IMR-90 (cell line): ENCODE measurements at regions not wholly inside any gene's neighbourhood (a gene's known extent, or its start where the extent isn't known, plus 50 kb on each side); places are given as distances from the start of the nearest gene placed in this dataset.

Experiments used
- ATAC-seq: fragments of 200-7000 bp; cut with Tn5 transposase; 2 replicates; pipeline ENCODE4 v1.9.1; 2020; ENCODE audit warnings: low read depth, mild to moderate bottlenecking, moderate library complexity
- BruUV-seq: library from RNA; stranded (reverse); fragments of 400-500 nt; replicated peaks from 2 replicates; lab custom pipeline; 2021; lab: Mats Ljungman, UMichigan
- CTCF ChIA-PET: fragments of 300-600 bp; formaldehyde crosslinking; extraction: SDS; loops from one replicate; lab custom pipeline; 2021; ENCODE audit warnings: antibody characterized with exemption; lab: Yijun Ruan, JAX
- POLR2A ChIA-PET: fragments of 300-600 bp; sonication (Branson Sonifier 250); formaldehyde crosslinking; loops from one replicate; lab custom pipeline; 2022; ENCODE audit warnings: antibody characterized with exemption; ENCODE audit not compliant: unreplicated experiment; lab: Charles Lee
- DNase-seq: peaks from one replicate; pipeline ENCODE4 v3.0.0; 2013
- H2AFZ ChIP-seq: replicated peaks from 2 replicates; pipeline ENCODE3; 2013; ENCODE audit warnings: low read length, mild to moderate bottlenecking; ENCODE audit not compliant: poor library complexity
- H2AK5ac ChIP-seq: 2 replicates; pipeline ENCODE4 v1.6.1; 2013; ENCODE audit warnings: low read depth, low read length, inconsistent platforms
- H2AK9ac ChIP-seq: replicated peaks from 2 replicates; pipeline ENCODE3; 2013; ENCODE audit warnings: mild to moderate bottlenecking, low read depth, low read length, moderate library complexity; ENCODE audit not compliant: poor library complexity
- H2BK120ac ChIP-seq: 2 replicates; pipeline ENCODE4 v1.6.1; 2013; ENCODE audit warnings: low read depth, low read length, inconsistent platforms
- H2BK15ac ChIP-seq: 3 replicates; pipeline ENCODE4 v1.6.1; 2013; ENCODE audit warnings: low read depth, low read length, inconsistent platforms
- H2BK20ac ChIP-seq: 2 replicates; pipeline ENCODE4 v1.6.1; 2013; ENCODE audit warnings: low read depth, mild to moderate bottlenecking, inconsistent platforms, low read length, moderate library complexity
- H2BK5ac ChIP-seq: 2 replicates; pipeline ENCODE4 v1.6.1; 2013; ENCODE audit warnings: mild to moderate bottlenecking, low read depth, low read length, inconsistent platforms; ENCODE audit not compliant: poor library complexity, severe bottlenecking
- H3K14ac ChIP-seq: replicated peaks from 2 replicates; pipeline ENCODE4 v1.6.1; 2013; ENCODE audit warnings: low read depth, low read length, inconsistent platforms
- H3K18ac ChIP-seq: 2 replicates; pipeline ENCODE4 v1.6.1; 2013; ENCODE audit warnings: low read depth, low read length, control low read depth
- H3K23ac ChIP-seq: 2 replicates; pipeline ENCODE4 v1.6.1; 2013; ENCODE audit warnings: low read depth, low read length, inconsistent platforms
- H3K27ac ChIP-seq: 2 replicates; pipeline ENCODE4 v1.5.1; 2013; ENCODE audit warnings: mild to moderate bottlenecking, control low read depth, low read length; ENCODE audit not compliant: insufficient read depth
- H3K27me3 ChIP-seq: 2 replicates; pipeline ENCODE4 v1.6.1; 2013; ENCODE audit warnings: low read length; ENCODE audit not compliant: control insufficient read depth, insufficient read depth
- H3K36me3 ChIP-seq: 2 replicates; pipeline ENCODE4 v1.6.1; 2013; ENCODE audit warnings: low read length, mixed read lengths; ENCODE audit not compliant: control insufficient read depth, insufficient read depth
- H3K4ac ChIP-seq: 2 replicates; pipeline ENCODE4 v1.6.1; 2013; ENCODE audit warnings: low read depth, low read length, inconsistent platforms
- H3K4me1 ChIP-seq: 2 replicates; pipeline ENCODE4 v1.6.1; 2013; ENCODE audit warnings: low read length, mixed read lengths; ENCODE audit not compliant: control insufficient read depth, insufficient read depth
- H3K4me2 ChIP-seq: 2 replicates; pipeline ENCODE4 v1.6.1; 2013; ENCODE audit warnings: low read depth, mild to moderate bottlenecking, control low read depth, low read length, moderate library complexity
- H3K4me3 ChIP-seq: 2 replicates; pipeline ENCODE4 v1.5.1; 2013; ENCODE audit warnings: low read depth, mild to moderate bottlenecking, control low read depth, low read length, moderate library complexity; ENCODE audit not compliant: insufficient read depth
- H3K56ac ChIP-seq: 2 replicates; pipeline ENCODE4 v1.6.1; 2013; ENCODE audit warnings: low read length, inconsistent platforms; ENCODE audit not compliant: insufficient read depth; ENCODE audit errors: extremely low read depth
- H3K79me1 ChIP-seq, 2 experiments: 2 replicates each; pipeline ENCODE4 v1.6.1; 2013; ENCODE audit warnings: low read length in 2 of 2, inconsistent platforms in 1 of 2, low read depth in 1 of 2
- H3K9ac ChIP-seq: 2 replicates; pipeline ENCODE4 v1.6.1; 2013; ENCODE audit warnings: low read depth, low read length, control low read depth
- H3K9me1 ChIP-seq: 2 replicates; pipeline ENCODE4 v1.6.1; 2013; ENCODE audit warnings: low read length, inconsistent platforms; ENCODE audit not compliant: insufficient read depth
- H3K9me3 ChIP-seq: 2 replicates; pipeline ENCODE4 v1.6.1; 2013; ENCODE audit warnings: low read length; ENCODE audit not compliant: control insufficient read depth, insufficient read depth
- H4K20me1 ChIP-seq: 2 replicates; pipeline ENCODE4 v1.6.1; 2013; ENCODE audit warnings: low read length, inconsistent platforms; ENCODE audit not compliant: insufficient read depth
- H4K5ac ChIP-seq: 2 replicates; pipeline ENCODE4 v1.6.1; 2013; ENCODE audit warnings: mild to moderate bottlenecking, low read depth, low read length, control low read depth
- H4K8ac ChIP-seq, 2 experiments: 2 replicates each; pipeline ENCODE4 v1.6.1; 2013; ENCODE audit warnings: low read depth in 2 of 2, low read length in 2 of 2, control low read depth in 1 of 2, inconsistent platforms in 1 of 2
- H4K91ac ChIP-seq: 2 replicates; pipeline ENCODE4 v1.6.1; 2013; ENCODE audit warnings: low read depth, low read length, inconsistent platforms; ENCODE audit not compliant: insufficient read depth
- BHLHE40 ChIP-seq: fragments of 150-350 bp; IDR thresholded peaks from 2 replicates; pipeline ENCODE4 v1.6.1; 2016; ENCODE audit warnings: mild to moderate bottlenecking, low read depth, low read length
- WGBS, 2 experiments: methylation state at CpG; one replicate each; pipeline versions ENCODE4 v1.1.5 to v1.1.7; 2013; ENCODE audit warnings: missing lambda C conversion rate in 2 of 2; ENCODE audit not compliant: insufficient read length in 1 of 2; ENCODE audit errors: extremely low coverage in 2 of 2; 5-methylcytosine and 5-hydroxymethylcytosine counted together
- dilution Hi-C: fragments of 300-500 bp; cut with HindIII; formaldehyde crosslinking; loops from one replicate; pipeline ENCODE4 v1.14.3; 2018; ENCODE audit warnings: low sequenced_read_pairs; ENCODE audit not compliant: unreplicated experiment
- in situ Hi-C: fragments of 300-500 bp; cut with MboI; formaldehyde crosslinking; loops from 3 replicates; pipeline ENCODE4 v1.14.3; 2019; ENCODE audit warnings: low sequenced_read_pairs, inconsistent platforms, mixed read lengths
- intact Hi-C: fragments of 100-400 bp; cut with micrococcal nuclease; formaldehyde crosslinking; loops from 2 replicates; pipeline ENCODE4 v1.10.0; 2022

- no peak overlapping the region for H4K5ac ChIP-seq
- H2BK20ac ChIP-seq, result no peak overlapping the region
- POLR2A ChIA-PET, result no interaction called here
- H3K27ac ChIP-seq, result no peak overlapping the region
- no peaks in the 10 kb centered on the region for H3K9me1 ChIP-seq
- no peaks in the 10 kb centered on the region for H4K20me1 ChIP-seq
- no peak overlapping the region for H3K4me2 ChIP-seq
- H3K23ac ChIP-seq, result no peak overlapping the region
- H2AFZ ChIP-seq, result no peak overlapping the region
- H3K56ac ChIP-seq, result no peak overlapping the region
- no peak overlapping the region for H3K9ac ChIP-seq
- no peak overlapping the region for H4K8ac ChIP-seq
- H4K91ac ChIP-seq, result no peak overlapping the region
- CTCF ChIA-PET, result no interaction called here
- H2AK5ac ChIP-seq, result no peak overlapping the region
- H3K27me3 ChIP-seq, result no peaks in the 10 kb centered on the region
- H3K4ac ChIP-seq, result no peak overlapping the region
- dilution Hi-C loops, result no loop called here
- in situ Hi-C loops, result no loop called here
- no peak overlapping the region for H3K18ac ChIP-seq
- intact Hi-C loops, result no loop called here
- no peak overlapping the region for H3K4me3 ChIP-seq
- TF ChIP-seq BHLHE40, result no peak
- no peaks in the 10 kb centered on the region for H3K79me1 ChIP-seq
- no CpG with 5 or more reads among the region's 2 CpGs for WGBS, 2 experiments
- DNase-seq (no peak), ATAC-seq (no peak)
- no peaks in the 10 kb centered on the region for H3K4me1 ChIP-seq
- H3K14ac ChIP-seq, result no peak overlapping the region
- H3K36me3 ChIP-seq, result no peaks in the 10 kb centered on the region
- H2AK9ac ChIP-seq, result no peak overlapping the region
- H2BK15ac ChIP-seq, result no peak overlapping the region
- no TSS peak for BruUV-seq
- H2BK5ac ChIP-seq, result no peak overlapping the region
- H3K9me3 ChIP-seq, result peaks cover 2% of the 10 kb centered on the region; the same call in 1 of the 2 replicates
- no peak overlapping the region for H2BK120ac ChIP-seq
These were observed 316.3 kb downstream of the OXSM start for GRCh38 chr3:26106228-26106627.
